Right atrium auricular region (tissue), 2 donors: ENCODE measurements at regions not wholly inside any gene's neighbourhood (a gene's known extent, or its start where the extent isn't known, plus 50 kb on each side); places are given as distances from the start of the nearest gene placed in this dataset.

Source experiments
- DNase-seq: peaks from one replicate; pipeline ENCODE4 v3.0.0-alpha.2; 2019; ENCODE audit warnings: low spot score
- H3K27ac ChIP-seq, 2 donors: fragments of 200-600 bp; sonication (generic); 1 replicate in 1 of 2; 2 replicates in 1 of 2; pipeline ENCODE4 v1.5.1; 2016 to 2019
- H3K27me3 ChIP-seq, 2 donors: fragments of 200-600 bp; sonication (generic); one replicate each; pipeline versions ENCODE4 v1.5.1 to v1.6.0; 2017 to 2019
- H3K36me3 ChIP-seq: fragments of 200-600 bp; sonication (generic); one replicate; pipeline ENCODE4 v1.5.1; 2016
- H3K4me1 ChIP-seq, 2 donors: fragments of 200-600 bp; sonication (generic); one replicate each; pipeline versions ENCODE4 v1.5.1 to v1.6.0; 2017 to 2019
- H3K4me3 ChIP-seq, 2 donors: fragments of 200-600 bp; sonication (generic); 1 replicate in 1 of 2; 2 replicates in 1 of 2; pipeline ENCODE4 v1.5.1; 2017 to 2019; ENCODE audit warnings: mild to moderate bottlenecking in 1 of 2, moderate library complexity in 1 of 2
- H3K9me3 ChIP-seq, 2 donors: fragments of 200-600 bp; sonication (generic); one replicate each; pipeline ENCODE4 v1.5.1; 2019
- TF ChIP-seq, protein P1 (sequence below), 2 donors: fragments of 200-600 bp; sonication (generic); IDR thresholded peaks; one replicate each; pipeline ENCODE4 v1.5.1; 2019; ENCODE audit warnings: antibody characterized with exemption in 2 of 2

DNA sequence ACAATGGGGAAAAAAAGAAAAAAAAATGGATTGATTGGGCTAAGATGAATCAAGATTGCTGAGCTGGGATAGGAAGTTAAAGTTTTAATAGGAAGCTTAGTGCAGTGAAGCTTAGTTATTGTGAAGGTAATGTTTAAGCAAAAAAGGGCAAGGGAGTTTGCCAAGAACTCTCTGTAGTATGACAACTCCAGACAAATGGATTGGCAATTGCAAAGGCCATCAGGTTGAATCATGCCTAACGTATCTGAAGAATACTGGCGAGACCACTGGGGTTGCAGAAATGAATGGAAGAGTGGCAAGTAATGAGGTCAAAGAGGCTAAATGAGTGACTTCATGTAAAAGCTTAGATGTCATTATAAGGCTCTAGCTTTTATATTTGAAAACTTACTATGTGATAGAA is 1654.0 kb downstream of the PCDH7 start:
- Histone ChIP-seq H3K27me3 (no peaks in the 10 kb centered on the region), H3K36me3 (no peaks in the 10 kb centered on the region)

GRCh38 chr4:32393806-32394205 is 1673.6 kb downstream of the PCDH7 start:
- H3K36me3 ChIP-seq, result no peaks in the 10 kb centered on the region
- no peak for DNase-seq
- TF ChIP-seq, protein P1, sequence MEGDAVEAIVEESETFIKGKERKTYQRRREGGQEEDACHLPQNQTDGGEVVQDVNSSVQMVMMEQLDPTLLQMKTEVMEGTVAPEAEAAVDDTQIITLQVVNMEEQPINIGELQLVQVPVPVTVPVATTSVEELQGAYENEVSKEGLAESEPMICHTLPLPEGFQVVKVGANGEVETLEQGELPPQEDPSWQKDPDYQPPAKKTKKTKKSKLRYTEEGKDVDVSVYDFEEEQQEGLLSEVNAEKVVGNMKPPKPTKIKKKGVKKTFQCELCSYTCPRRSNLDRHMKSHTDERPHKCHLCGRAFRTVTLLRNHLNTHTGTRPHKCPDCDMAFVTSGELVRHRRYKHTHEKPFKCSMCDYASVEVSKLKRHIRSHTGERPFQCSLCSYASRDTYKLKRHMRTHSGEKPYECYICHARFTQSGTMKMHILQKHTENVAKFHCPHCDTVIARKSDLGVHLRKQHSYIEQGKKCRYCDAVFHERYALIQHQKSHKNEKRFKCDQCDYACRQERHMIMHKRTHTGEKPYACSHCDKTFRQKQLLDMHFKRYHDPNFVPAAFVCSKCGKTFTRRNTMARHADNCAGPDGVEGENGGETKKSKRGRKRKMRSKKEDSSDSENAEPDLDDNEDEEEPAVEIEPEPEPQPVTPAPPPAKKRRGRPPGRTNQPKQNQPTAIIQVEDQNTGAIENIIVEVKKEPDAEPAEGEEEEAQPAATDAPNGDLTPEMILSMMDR (IDR thresholded peaks at IDR 0.05), result no peak

More for the DNA sequence above, 1654.0 kb downstream of the PCDH7 start:
- H3K4me3 ChIP-seq, result no peak overlapping the region
- no peak for DNase-seq
- H3K9me3 ChIP-seq, result no peaks in the 10 kb centered on the region
- no peaks in the 10 kb centered on the region for H3K4me1 ChIP-seq
- TF ChIP-seq, protein P1 (IDR thresholded peaks at IDR 0.05), result no peak
- H3K27ac ChIP-seq, result no peak overlapping the region

GRCh38 chr4:32394255-32394654 is 1674.1 kb downstream of the PCDH7 start:
- H3K4me3 ChIP-seq, result no peak overlapping the region
- H3K9me3 ChIP-seq, result no peaks in the 10 kb centered on the region
- TF ChIP-seq, protein P1 (IDR thresholded peaks at IDR 0.05), result no peak
- H3K27ac ChIP-seq, result no peak overlapping the region
- H3K27me3 ChIP-seq, result no peaks in the 10 kb centered on the region
- no peaks in the 10 kb centered on the region for H3K36me3 ChIP-seq
- H3K4me1 ChIP-seq, result no peaks in the 10 kb centered on the region
- no peak for DNase-seq

More at GRCh38 chr4:32393806-32394205, 1673.6 kb downstream of the PCDH7 start:
- H3K27me3 ChIP-seq, result no peaks in the 10 kb centered on the region
- no peak overlapping the region for H3K27ac ChIP-seq
- H3K9me3 ChIP-seq, result no peaks in the 10 kb centered on the region
- no peak overlapping the region for H3K4me3 ChIP-seq
- H3K4me1 ChIP-seq, result no peaks in the 10 kb centered on the region

- H3K4me3 ChIP-seq, result no peak overlapping the region
- no peaks in the 10 kb centered on the region for H3K9me3 ChIP-seq
- no peaks in the 10 kb centered on the region for H3K36me3 ChIP-seq
- no peak for DNase-seq
- no peak overlapping the region for H3K27ac ChIP-seq
- TF ChIP-seq, protein P1 (IDR thresholded peaks at IDR 0.05), result no peak
- no peaks in the 10 kb centered on the region for H3K27me3 ChIP-seq
- no peaks in the 10 kb centered on the region for H3K4me1 ChIP-seq
These were observed 1676.4 kb downstream of the PCDH7 start for GRCh38 chr4:32396507-32397070.

GRCh38 chr4:32400870-32401269 is 1680.7 kb downstream of the PCDH7 start:
- DNase-seq, result no peak
- Histone ChIP-seq H3K4me3 (no peak overlapping the region), H3K9me3 (no peaks in the 10 kb centered on the region), H3K27ac (no peak overlapping the region), H3K4me1 (no peaks in the 10 kb centered on the region), H3K27me3 (no peaks in the 10 kb centered on the region), H3K36me3 (no peaks in the 10 kb centered on the region)
- TF ChIP-seq, protein P1 (IDR thresholded peaks at IDR 0.05), result no peak

GRCh38 chr4:32417113-32417704 is 1697.0 kb downstream of the PCDH7 start:
- no peak for DNase-seq
- no peaks in the 10 kb centered on the region for H3K9me3 ChIP-seq
- H3K36me3 ChIP-seq, result no peaks in the 10 kb centered on the region
- no peaks in the 10 kb centered on the region for H3K4me1 ChIP-seq
- H3K27me3 ChIP-seq, result no peaks in the 10 kb centered on the region
- TF ChIP-seq, protein P1 (IDR thresholded peaks at IDR 0.05), result no peak
- no peak overlapping the region for H3K27ac ChIP-seq
- no peak overlapping the region for H3K4me3 ChIP-seq
